GM19023 (cell line): ENCODE measurements at regions not wholly inside any gene's neighbourhood (a gene's known extent, or its start where the extent isn't known, plus 50 kb on each side); places are given as distances from the start of the nearest gene placed in this dataset.
A peak's percentile ranks its signal among the peaks of the same experiment; 100 is the strongest.
"Not testable (repeated sequence)": the region's sequence is repeated elsewhere in the genome, so short reads cannot be mapped to it uniquely, and the experiment has no call there.

ENCODE experiments used
- ATAC-seq: cut with Tn5 transposase; IDR thresholded peaks from one replicate; pipeline ENCODE4 v1.9.1; 2021; ENCODE audit warnings: mild to moderate bottlenecking, moderate library complexity; ENCODE audit not compliant: unreplicated experiment

GRCh38 chr1:60950224-60951063 is 131.9 kb upstream of the NFIA start:
- no peak for ATAC-seq

GRCh38 chr1:60949826-60950197 is 132.5 kb upstream of the NFIA start:
- no peak for ATAC-seq

- no peak for ATAC-seq
These were observed 133.1 kb upstream of the NFIA start for GRCh38 chr1:60949154-60949825.

GRCh38 chr1:60948486-60948885 is 133.9 kb upstream of the NFIA start:
- ATAC-seq, result no peak

- ATAC-seq, result no peak
These were observed 135.0 kb upstream of the NFIA start for GRCh38 chr1:60947367-60947766.

GRCh38 chr1:60942896-60943638 is 139.3 kb upstream of the NFIA start:
- ATAC-seq, result peak; percentile 99

GRCh38 chr1:60942291-60942690 is 140.1 kb upstream of the NFIA start:
- ATAC-seq, result no peak

- ATAC-seq, result not testable (repeated sequence)
These were observed 141.7 kb upstream of the NFIA start for GRCh38 chr1:60940685-60941084.

GRCh38 chr1:60937720-60938119 is 144.6 kb upstream of the NFIA start:
- no peak for ATAC-seq

- ATAC-seq, result no peak
These were observed 145.6 kb upstream of the NFIA start for GRCh38 chr1:60936591-60937342.

- ATAC-seq, result no peak
These were observed 146.2 kb upstream of the NFIA start for GRCh38 chr1:60936163-60936562.

GRCh38 chr1:60935599-60936110 is 146.7 kb upstream of the NFIA start:
- ATAC-seq, result no peak

- ATAC-seq, result no peak
These were observed 152.2 kb upstream of the NFIA start for GRCh38 chr1:60930130-60930529.

GRCh38 chr1:60924964-60925798 is 157.2 kb upstream of the NFIA start:
- no peak for ATAC-seq

GRCh38 chr1:60924165-60924564 is 158.2 kb upstream of the NFIA start:
- no peak for ATAC-seq

- ATAC-seq, result no peak
These were observed 158.8 kb upstream of the NFIA start for GRCh38 chr1:60923389-60924087.

- ATAC-seq, result no peak
These were observed 160.1 kb upstream of the NFIA start for GRCh38 chr1:60922304-60922703.

GRCh38 chr1:60921175-60921574 is 161.2 kb upstream of the NFIA start:
- no peak for ATAC-seq

GRCh38 chr1:60920561-60920960 is 161.8 kb upstream of the NFIA start:
- no peak for ATAC-seq
